NAMALWA (cell line): ENCODE measurements at regions not wholly inside any gene's neighbourhood (a gene's known extent, or its start where the extent isn't known, plus 50 kb on each side); places are given as distances from the start of the nearest gene placed in this dataset.

ENCODE experiments used
- DNase-seq: peaks from one replicate; pipeline ENCODE4 v3.0.0-alpha.2; 2015; ENCODE audit warnings: low spot score

DNA sequence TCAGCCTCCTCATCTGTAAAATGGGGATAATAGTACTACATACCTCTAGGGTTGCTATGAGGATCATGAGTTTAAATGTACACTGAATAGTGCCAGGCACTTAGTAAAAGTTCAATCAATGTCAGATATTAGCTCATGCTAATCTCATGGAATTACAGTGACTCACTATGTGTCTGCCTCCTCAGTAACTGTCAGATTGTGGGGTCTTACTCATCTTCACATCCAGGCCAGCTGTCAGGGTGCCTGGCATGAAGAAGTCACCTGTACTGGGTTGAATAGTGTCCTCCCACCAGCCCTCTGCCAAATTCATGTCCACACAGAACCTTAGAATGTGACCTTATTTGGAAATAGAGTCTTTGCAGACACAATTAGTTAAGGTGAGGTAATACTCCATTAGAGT lies 54.3 kb upstream of the STIM2 start:
- no peak for DNase-seq

DNA sequence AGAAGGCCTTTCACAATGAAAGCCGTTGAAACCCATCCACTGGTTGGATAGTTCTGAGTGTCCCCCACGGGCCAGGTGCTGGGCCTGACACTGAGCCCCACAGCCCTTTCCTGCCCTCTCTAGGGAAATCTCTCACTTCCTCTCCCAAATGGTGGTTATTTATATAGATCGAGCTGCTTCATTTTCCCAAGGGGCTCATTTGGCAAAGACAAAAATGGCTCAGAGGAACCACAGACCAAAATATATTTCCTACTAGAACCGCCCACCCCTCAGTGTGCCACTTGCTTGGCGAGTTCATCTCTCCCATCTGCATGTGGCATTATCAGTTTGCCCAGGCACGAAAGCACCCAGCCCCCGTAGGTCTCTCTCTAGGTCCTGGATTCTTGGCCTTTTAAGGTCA lies 53.3 kb upstream of the STIM2 start:
- DNase-seq, result peak; percentile 72

DNA sequence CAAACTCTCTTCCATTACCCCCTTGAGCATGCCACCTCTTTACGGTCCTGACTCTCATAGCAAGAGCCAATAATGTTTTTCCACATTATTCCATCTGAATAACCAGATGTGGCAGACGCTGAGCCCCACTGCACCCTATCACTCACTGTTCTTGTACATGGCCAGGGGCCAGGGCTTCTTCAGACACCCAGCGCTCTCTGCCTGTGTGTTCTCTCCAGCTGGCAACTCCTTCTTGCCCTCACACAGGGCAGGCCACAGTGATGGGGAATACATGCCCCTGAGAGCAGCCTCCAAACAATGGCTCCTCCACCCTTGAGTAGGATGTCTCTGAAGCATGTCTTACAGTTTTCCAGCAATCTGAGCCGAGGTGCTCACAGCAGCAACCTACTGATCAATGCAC lies 50.8 kb upstream of the STIM2 start:
- DNase-seq, result no peak
